ENCODE measurements at regions not wholly inside any gene's neighbourhood (a gene's known extent, or its start where the extent isn't known, plus 50 kb on each side); places are given as distances from the start of the nearest gene placed in this dataset.

DNA sequence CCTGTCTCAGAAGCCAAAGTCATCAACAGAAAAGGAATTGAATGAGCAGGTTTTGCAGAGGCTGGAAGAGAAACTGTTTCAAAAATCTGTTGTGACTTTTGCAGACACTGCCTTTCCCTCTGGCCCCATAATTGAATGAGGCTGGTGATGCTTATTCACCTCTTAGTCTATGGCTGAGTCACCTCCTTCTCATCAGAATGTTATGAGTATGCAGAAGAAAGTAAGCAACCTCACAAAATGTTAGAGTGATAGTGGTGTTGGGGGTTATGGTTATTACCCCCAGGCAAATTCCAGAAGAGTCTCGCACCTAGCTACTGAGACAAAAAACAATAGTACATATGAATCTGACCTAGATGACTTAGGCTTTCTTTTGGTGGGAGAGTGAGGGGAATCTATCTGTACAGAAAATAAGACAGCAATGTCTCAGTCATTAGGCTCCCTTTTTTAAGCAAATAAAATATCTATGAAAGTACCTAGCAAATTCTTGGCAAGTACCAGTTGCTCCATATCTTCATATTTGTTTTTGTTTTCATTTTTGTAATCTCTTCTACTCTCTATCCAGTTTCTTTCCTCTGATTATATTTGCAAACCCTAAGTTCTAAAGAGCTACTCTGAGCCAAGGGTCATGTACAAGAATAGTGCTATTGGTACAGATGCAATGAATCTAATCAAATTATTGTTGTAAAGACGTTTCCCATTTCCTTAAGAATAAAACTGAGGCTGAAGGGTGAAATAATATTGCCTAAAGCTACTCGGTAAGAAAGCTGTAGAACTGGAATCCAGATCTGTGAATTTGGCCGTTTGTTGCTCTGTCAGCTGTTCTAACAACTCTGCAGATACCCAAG, 498.1 kb upstream of the TNC start:
- DNase-seq (ENCODE audit: low spot score): no peak

- no peak for DNase-seq (ENCODE audit: low spot score)
Measured at GRCh38 chr9:115616666-115617239, 498.8 kb upstream of the TNC start.

- no peak for DNase-seq (ENCODE audit: low spot score)
Measured at GRCh38 chr9:115625251-115625650, 507.3 kb upstream of the TNC start.

- DNase-seq (ENCODE audit: low spot score): no peak
Measured at GRCh38 chr9:115625954-115626353, 508.0 kb upstream of the TNC start.

DNA sequence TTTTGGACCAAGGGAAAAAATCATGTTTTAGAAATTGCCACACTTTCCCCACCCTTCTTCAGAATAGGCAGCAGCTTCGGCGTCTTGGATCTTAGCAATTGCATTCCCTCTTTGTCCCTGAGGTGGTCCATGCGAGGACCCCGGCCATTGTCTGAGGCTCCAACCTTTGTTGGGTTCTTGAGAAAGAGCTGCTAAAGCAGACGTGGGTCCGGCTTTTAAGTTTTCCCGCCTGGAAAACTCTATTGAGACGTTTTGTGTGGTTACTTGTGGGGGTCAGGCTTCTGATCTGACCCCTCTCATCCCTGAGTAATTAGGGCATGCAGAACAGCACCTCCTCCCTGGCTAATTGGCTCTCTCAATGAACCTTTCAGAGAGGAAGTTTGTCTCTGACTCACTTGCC, 509.6 kb upstream of the TNC start:
- no peak for DNase-seq (ENCODE audit: low spot score)

DNA sequence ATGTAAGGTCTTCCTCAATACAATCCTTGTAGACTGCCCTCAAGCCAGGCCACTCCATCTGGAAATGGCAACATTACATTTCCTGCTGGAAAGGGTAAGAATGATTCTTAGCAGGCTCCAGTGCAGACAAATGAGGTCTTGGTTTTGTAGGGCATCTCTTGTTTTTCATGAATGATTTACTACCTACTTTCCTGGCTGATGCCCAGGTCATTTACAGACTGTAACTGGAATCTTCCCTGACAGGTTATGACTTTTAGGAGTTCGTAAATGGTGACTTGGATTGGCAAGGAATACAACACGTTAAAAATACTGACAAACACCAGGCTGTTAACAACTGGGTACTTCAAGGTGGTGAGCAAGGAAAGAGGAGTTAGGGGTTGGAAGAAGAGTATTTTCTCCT, 510.5 kb upstream of the TNC start:
- no peak for DNase-seq (ENCODE audit: low spot score)

GRCh38 chr9:115629879-115630840, 512.2 kb upstream of the TNC start:
- no peak for DNase-seq (ENCODE audit: low spot score)

GRCh38 chr9:115632391-115632790, 514.4 kb upstream of the TNC start:
- DNase-seq (ENCODE audit: low spot score): no peak

GRCh38 chr9:115633104-115633503, 515.1 kb upstream of the TNC start:
- no peak for DNase-seq (ENCODE audit: low spot score)

DNA sequence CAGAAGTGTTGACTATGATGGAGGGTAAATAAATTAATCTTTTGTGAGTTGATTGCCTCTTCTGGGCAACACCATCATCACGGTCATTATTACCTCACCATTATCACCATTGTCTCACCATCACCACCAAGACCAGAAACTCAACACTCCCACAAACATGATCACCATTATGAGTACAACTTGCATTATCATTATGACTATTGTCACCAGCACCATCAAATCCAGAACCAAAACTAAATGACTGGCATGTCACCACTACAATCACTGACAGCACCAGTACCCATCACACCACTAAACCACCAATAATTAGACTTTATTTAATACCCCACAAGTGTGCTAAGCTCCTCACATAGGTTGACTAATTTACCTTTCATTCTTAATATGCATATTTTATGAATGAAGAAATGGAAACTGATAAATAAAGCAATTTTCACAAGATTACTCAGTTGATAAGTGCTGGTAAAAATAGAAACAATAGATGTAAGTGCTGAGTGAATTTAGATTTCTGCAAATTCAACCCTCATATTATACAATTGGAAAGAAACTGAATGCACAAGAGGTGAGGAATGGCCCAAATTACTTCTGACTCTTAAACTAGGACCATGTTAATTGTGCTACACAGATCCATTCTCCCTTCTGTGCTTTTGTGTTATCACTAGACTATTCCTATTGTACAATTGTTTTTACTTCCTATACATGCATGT, 517.8 kb upstream of the PAPPA start:
- no peak for DNase-seq (ENCODE audit: low spot score)

DNA sequence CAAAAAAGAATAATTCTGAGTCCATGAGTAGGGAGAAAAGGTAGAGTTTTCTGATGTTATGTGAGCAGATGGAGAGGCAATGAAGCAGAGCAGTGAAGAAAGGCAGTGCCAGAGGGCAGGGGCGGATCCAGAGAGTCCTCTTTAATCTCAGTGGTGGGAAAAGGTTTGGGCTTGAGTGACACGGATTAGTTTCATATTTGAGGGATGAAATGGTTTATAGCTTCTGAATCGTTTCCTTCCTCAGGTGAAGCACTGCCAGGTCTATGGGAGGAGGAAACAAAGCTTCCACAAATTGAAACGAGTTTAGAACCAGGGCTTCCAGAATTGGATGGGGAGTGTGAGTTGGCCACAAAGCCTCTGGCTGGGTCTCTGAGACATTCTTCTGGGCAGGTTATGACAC, 517.0 kb upstream of the PAPPA start:
- DNase-seq (ENCODE audit: low spot score): no peak

DNA sequence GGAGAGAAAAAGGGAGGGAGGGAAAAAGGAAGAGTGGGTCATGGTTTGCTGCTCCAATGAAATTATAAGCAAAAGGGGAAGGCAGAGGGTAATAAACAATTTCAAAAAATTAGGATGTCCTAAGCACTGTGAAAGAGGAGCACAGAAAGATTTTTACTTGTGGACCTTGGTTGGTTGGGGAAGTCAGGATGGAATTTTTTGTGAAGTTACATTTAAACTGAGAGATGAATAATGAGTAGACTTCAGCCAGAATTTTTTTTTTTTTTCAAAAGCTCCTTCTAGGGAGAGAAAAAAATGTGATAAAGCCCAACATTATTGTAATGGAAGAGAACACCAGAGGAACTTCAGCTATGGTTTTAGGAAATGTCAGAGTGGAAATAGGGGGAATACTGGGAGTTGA, 515.9 kb upstream of the PAPPA start:
- DNase-seq (ENCODE audit: low spot score): no peak

GRCh38 chr9:115640887-115641286, 512.7 kb upstream of the PAPPA start:
- no peak for DNase-seq (ENCODE audit: low spot score)

GRCh38 chr9:115642285-115642684, 511.3 kb upstream of the PAPPA start:
- no peak for DNase-seq (ENCODE audit: low spot score)

DNA sequence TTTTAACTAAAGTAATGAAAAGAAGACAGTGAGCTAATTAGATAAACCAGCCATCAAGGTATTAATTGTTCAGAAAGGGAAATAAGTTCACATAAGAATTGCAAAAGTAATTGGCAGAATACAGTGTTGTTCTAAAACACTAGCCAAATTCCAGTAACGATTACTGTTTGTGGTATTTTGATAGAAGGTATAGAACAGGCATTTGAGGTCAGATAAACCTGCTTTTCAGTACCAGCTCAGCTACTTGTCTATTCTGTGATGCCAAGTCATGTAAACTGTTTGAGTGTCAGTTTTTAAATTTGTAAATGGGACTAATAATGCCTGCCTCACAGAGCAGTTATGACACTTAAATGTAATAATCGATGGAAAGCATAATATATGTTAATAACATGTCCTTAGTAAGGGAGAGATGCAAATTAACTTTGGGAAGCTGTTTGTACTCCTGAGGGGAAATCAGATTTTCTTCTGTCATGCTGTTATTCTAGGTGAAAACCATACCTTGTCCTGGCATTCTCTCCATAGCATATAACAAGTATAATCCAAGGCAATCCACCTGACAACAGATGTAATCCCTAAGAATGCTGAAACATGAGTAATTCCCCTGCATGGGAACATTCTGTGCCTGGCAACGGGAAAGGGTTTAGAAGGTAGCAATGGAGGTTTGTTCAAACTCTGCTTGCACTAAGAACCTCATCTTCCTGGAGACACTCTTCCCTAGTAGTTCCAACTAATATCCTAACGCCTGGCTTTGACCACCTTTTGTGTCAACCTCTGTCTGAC, 509.5 kb upstream of the PAPPA start:
- no peak for DNase-seq (ENCODE audit: low spot score)

DNA sequence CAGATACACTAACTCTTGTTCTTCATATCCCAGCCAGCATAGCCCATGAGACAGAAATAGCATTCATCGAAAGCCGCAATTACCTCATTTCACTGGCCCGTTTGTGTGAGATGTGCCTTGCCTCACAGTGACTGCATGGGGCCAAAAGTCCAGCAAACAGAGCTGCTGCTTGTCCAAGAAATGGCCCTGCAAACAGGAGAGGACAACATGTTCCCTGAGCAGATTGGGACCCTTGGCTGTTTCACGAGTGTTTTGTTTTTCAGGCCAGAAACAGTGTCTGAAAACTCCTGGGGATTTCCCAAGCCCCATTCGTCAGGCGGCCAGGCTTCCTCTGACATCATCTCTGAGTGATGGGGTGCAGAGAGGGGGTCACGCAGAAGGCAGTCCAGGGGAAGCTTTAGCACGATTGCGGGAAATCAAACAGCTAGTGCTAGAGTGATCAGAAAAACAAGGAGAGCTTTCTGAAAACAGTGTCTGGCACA, 503.6 kb upstream of the PAPPA start:
- peak; percentile 83 for DNase-seq (ENCODE audit: low spot score)

DNA sequence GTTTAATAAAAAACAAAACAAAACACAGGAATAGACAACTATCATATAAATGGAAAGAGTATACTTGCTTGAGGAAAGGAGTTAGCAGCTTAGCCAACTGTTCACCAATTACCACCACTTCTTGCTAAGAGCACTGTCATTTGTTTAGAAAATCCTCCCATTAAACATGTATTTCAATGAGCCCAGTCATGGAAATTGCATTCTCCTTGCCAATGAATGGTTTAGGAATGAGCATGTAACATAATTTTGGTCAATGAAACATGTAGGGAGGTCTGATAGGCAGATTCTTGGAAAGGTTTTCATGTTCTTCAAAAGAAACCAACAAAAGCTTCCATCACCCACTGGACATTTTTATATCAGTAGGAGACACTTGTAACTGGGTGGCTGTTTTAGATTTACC, 502.8 kb upstream of the PAPPA start:
- no peak for DNase-seq (ENCODE audit: low spot score)

DNA sequence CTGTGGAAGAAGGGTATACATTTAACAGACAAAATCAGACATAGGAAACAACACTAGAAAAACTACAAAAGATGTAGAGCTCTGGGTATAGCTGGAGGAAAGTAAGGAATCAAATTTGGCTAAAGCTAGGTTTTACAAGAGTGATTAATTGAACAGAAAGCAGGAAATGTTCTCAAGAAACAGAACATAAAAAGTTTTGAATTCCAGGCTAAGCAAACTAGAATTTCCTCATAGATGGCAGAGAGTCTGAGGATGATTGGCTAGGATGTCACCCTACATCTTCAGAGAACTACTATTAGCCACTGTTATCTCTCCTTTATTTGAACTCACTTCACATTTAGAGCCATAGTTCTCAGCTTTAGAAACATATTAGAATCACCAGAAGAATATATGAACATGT, 502.1 kb upstream of the PAPPA start:
- DNase-seq (ENCODE audit: low spot score): no peak

- DNase-seq (ENCODE audit: low spot score): no peak
Measured at GRCh38 chr9:115653171-115653606, 500.4 kb upstream of the PAPPA start.

DNA sequence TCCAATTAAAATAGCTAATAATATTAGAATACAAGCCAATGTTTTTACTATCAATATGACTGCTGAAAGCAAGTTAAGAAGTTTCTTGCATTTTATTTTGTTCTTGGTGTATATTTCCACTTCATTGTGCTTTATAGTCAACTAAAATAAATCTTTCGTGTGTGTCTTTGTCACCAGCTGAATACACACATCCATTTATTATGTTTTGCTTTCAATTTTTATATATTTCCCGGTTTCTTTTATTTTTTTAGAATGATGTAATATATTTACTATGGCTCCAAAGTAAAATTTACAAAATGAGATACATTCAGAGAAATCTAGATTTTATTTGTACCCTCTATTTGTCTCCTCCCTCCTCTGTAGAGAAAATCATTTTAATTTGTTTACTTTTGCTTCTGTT, 495.9 kb upstream of the PAPPA start:
- no peak for DNase-seq (ENCODE audit: low spot score)

DNA sequence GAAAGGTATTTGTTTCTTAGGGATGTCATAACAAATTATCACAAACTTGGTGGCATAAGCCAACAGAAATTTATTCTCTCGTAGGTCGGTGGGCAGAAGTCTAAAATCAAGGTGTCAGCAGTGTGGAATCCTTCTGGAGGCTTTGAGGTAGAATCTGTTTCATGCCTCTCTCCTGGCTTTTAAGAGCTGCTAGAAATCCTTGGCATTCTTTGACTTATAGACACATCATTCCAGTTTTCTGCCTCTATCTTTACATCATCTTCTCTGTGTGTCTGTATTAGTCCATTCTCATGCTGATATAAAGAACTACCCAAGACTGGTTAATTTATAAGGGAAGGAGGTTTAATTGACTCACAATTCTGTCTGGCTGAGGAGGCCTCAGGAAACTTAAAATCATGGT, 488.1 kb upstream of the PAPPA start:
- no peak for DNase-seq (ENCODE audit: low spot score)
